ENCODE measurements at regions not wholly inside any gene's neighbourhood (a gene's known extent, or its start where the extent isn't known, plus 50 kb on each side); places are given as distances from the start of the nearest gene placed in this dataset.
A peak's percentile ranks its signal among the peaks of the same experiment; 100 is the strongest.

- no peaks in the 10 kb centered on the region for H3K79me2 ChIP-seq (ENCODE audit: insufficient read depth, low read length)
- H3K27me3 ChIP-seq (ENCODE audit: insufficient read depth, low read length): peaks cover 12% of the 10 kb centered on the region
- H3K27ac ChIP-seq (ENCODE audit: low read depth, low read length): no peak overlapping the region
- no peaks in the 10 kb centered on the region for H3K9me3 ChIP-seq (ENCODE audit: low read depth, low read length)
- no peaks in the 10 kb centered on the region for H3K36me3 ChIP-seq (ENCODE audit: insufficient read depth, low read length)
- no peak overlapping the region for H3K4me2 ChIP-seq (ENCODE audit: insufficient read depth, low read length)
- no peak for TF ChIP-seq CTCF (IDR thresholded peaks at IDR 0.05; ENCODE audit: extremely low read depth, low read depth, low read length)
- H3K4me1 ChIP-seq (ENCODE audit: insufficient read depth, low read length): no peaks in the 10 kb centered on the region
- no peak overlapping the region for H2AFZ ChIP-seq (ENCODE audit: low read length)
- no peak overlapping the region for H3K4me3 ChIP-seq (ENCODE audit: insufficient read depth, low read length)
- H4K20me1 ChIP-seq (ENCODE audit: insufficient read depth, low read length): no peaks in the 10 kb centered on the region
- DNase-seq (ENCODE audit: insufficient read length, low spot score, missing footprints): no peak
These were observed 87.8 kb downstream of the PMP22 start for GRCh38 chr17:15177343-15177742.

DNA sequence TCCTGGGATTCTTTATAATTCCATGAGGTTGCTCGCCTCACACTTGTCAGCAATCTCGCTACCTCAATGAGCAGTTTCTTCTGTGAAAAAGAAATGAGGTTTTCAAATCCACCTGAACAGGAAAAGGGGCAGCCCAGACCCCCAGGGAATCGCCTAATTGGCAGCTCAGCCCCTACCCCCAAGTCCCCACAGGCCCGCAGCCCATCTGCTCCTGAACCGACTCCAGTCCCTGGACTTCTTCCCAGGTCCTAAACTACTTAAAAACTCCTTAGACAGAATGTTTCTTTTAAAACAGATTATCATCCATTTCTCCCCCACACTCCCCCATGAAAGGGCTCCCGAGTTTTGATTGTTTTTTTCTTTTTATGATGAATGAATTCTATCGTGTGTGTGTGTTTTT is 89.8 kb downstream of the PMP22 start:
- no peaks in the 10 kb centered on the region for H3K79me2 ChIP-seq (ENCODE audit: insufficient read depth, low read length)
- no peak overlapping the region for H3K4me2 ChIP-seq (ENCODE audit: insufficient read depth, low read length)
- H3K9me3 ChIP-seq (ENCODE audit: low read depth, low read length): no peaks in the 10 kb centered on the region
- H3K27ac ChIP-seq (ENCODE audit: low read depth, low read length): no peak overlapping the region
- no peak overlapping the region for H2AFZ ChIP-seq (ENCODE audit: low read length)
- DNase-seq (ENCODE audit: insufficient read length, low spot score, missing footprints): no peak
- H3K4me1 ChIP-seq (ENCODE audit: insufficient read depth, low read length): no peaks in the 10 kb centered on the region
- no peak for TF ChIP-seq CTCF (IDR thresholded peaks at IDR 0.05; ENCODE audit: extremely low read depth, low read depth, low read length)
- H3K36me3 ChIP-seq (ENCODE audit: insufficient read depth, low read length): no peaks in the 10 kb centered on the region
- H3K27me3 ChIP-seq (ENCODE audit: insufficient read depth, low read length): peaks cover 12% of the 10 kb centered on the region
- no peak overlapping the region for H3K4me3 ChIP-seq (ENCODE audit: insufficient read depth, low read length)
- H4K20me1 ChIP-seq (ENCODE audit: insufficient read depth, low read length): no peaks in the 10 kb centered on the region

- no peaks in the 10 kb centered on the region for H3K36me3 ChIP-seq (ENCODE audit: insufficient read depth, low read length)
- H3K27me3 ChIP-seq (ENCODE audit: insufficient read depth, low read length): peaks cover 4% of the 10 kb centered on the region
- peak; percentile 87 for TF ChIP-seq CTCF (IDR thresholded peaks at IDR 0.05; ENCODE audit: extremely low read depth, low read depth, low read length)
- H3K79me2 ChIP-seq (ENCODE audit: insufficient read depth, low read length): no peaks in the 10 kb centered on the region
- no peak overlapping the region for H3K4me2 ChIP-seq (ENCODE audit: insufficient read depth, low read length)
- no peaks in the 10 kb centered on the region for H3K9me3 ChIP-seq (ENCODE audit: low read depth, low read length)
- peak; percentile 85 for DNase-seq (ENCODE audit: insufficient read length, low spot score, missing footprints)
- H3K4me3 ChIP-seq (ENCODE audit: insufficient read depth, low read length): no peak overlapping the region
- H4K20me1 ChIP-seq (ENCODE audit: insufficient read depth, low read length): no peaks in the 10 kb centered on the region
- peak overlapping the region; percentile 70 for H2AFZ ChIP-seq (ENCODE audit: low read length)
- no peaks in the 10 kb centered on the region for H3K4me1 ChIP-seq (ENCODE audit: insufficient read depth, low read length)
- no peak overlapping the region for H3K27ac ChIP-seq (ENCODE audit: low read depth, low read length)
These were observed 93.7 kb downstream of the PMP22 start for GRCh38 chr17:15171167-15172047.

- no peak for DNase-seq (ENCODE audit: insufficient read length, low spot score, missing footprints)
- H3K27ac ChIP-seq (ENCODE audit: low read depth, low read length): no peak overlapping the region
- no peak overlapping the region for H3K4me2 ChIP-seq (ENCODE audit: insufficient read depth, low read length)
- no peaks in the 10 kb centered on the region for H3K27me3 ChIP-seq (ENCODE audit: insufficient read depth, low read length)
- no peaks in the 10 kb centered on the region for H4K20me1 ChIP-seq (ENCODE audit: insufficient read depth, low read length)
- no peak overlapping the region for H3K4me3 ChIP-seq (ENCODE audit: insufficient read depth, low read length)
- H3K9me3 ChIP-seq (ENCODE audit: low read depth, low read length): no peaks in the 10 kb centered on the region
- TF ChIP-seq CTCF (IDR thresholded peaks at IDR 0.05; ENCODE audit: extremely low read depth, low read depth, low read length): no peak
- no peaks in the 10 kb centered on the region for H3K4me1 ChIP-seq (ENCODE audit: insufficient read depth, low read length)
- H2AFZ ChIP-seq (ENCODE audit: low read length): no peak overlapping the region
- H3K79me2 ChIP-seq (ENCODE audit: insufficient read depth, low read length): no peaks in the 10 kb centered on the region
- H3K36me3 ChIP-seq (ENCODE audit: insufficient read depth, low read length): no peaks in the 10 kb centered on the region
These were observed 95.5 kb downstream of the PMP22 start for GRCh38 chr17:15169676-15170075.
